AG04450 (cell line): ENCODE measurements at regions not wholly inside any gene's neighbourhood (a gene's known extent, or its start where the extent isn't known, plus 50 kb on each side); places are given as distances from the start of the nearest gene placed in this dataset.
"Not testable (repeated sequence)": the region's sequence is repeated elsewhere in the genome, so short reads cannot be mapped to it uniquely, and the experiment has no call there.

Source experiments
- CTCF ChIA-PET: fragments of 300-600, 350-600 bp; formaldehyde crosslinking; extraction: SDS; loops from one replicate; lab custom pipeline; 2022; ENCODE audit warnings: antibody characterized with exemption, inconsistent platforms; lab: Charles Lee
- POLR2A ChIA-PET: fragments of 350-600 bp; formaldehyde crosslinking; extraction: SDS; loops from one replicate; lab custom pipeline; 2021; ENCODE audit warnings: antibody characterized with exemption, inconsistent platforms; lab: Yijun Ruan, JAX
- DNase-seq: peaks from one replicate; pipeline ENCODE4 v3.0.0-alpha.2; 2011; ENCODE audit warnings: low read depth, low spot score
- H3K27ac ChIP-seq: one replicate; pipeline ENCODE4 v1.5.1; 2012; ENCODE audit warnings: low read depth, low read length, control low read depth
- H3K27me3 ChIP-seq: one replicate; pipeline ENCODE4 v1.6.0; 2012; ENCODE audit warnings: low read length; ENCODE audit not compliant: control insufficient read depth, insufficient read depth
- H3K4me3 ChIP-seq: 2 replicates; pipeline ENCODE4 v1.5.1; 2011; ENCODE audit warnings: mild to moderate bottlenecking, low read depth, low read length, control low read depth
- H3K9me3 ChIP-seq: 2 replicates; pipeline ENCODE4 v1.5.1; 2012; ENCODE audit warnings: low read length; ENCODE audit not compliant: control insufficient read depth, insufficient read depth
- CTCF ChIP-seq: IDR thresholded peaks from 2 replicates; pipeline ENCODE4 v1.5.1; 2011; ENCODE audit warnings: low read depth, low read length, control low read depth, inconsistent platforms

- TF ChIP-seq CTCF: no peak
- Histone ChIP-seq H3K27me3 (no peaks in the 10 kb centered on the region), H3K9me3 (peaks cover 36% of the 10 kb centered on the region), H3K4me3 (no peak overlapping the region), H3K27ac (no peak overlapping the region)
- ChIA-PET CTCF (no interaction called here), POLR2A (no interaction called here)
- no peak for DNase-seq
These were observed 81.6 kb downstream of the SHANK2 start for GRCh38 chr11:71170624-71171423.

GRCh38 chr11:71169313-71169712 is 83.1 kb downstream of the SHANK2 start:
- DNase-seq: no peak
- POLR2A ChIA-PET: no interaction called here
- Histone ChIP-seq H3K9me3 (peaks cover 39% of the 10 kb centered on the region), H3K27ac (no peak overlapping the region), H3K4me3 (no peak overlapping the region), H3K27me3 (no peaks in the 10 kb centered on the region)
- CTCF ChIA-PET: interaction anchor here (0.6 kb wide), 1 partner anchor 22 kb away, joined by 4 read pairs; no protein-coding TSS in a partner anchor
- no peak for TF ChIP-seq CTCF

GRCh38 chr11:71167814-71168213 is 84.6 kb downstream of the SHANK2 start:
- CTCF ChIA-PET, POLR2A ChIA-PET: not testable (repeated sequence)
- peaks cover 36% of the 10 kb centered on the region for H3K9me3 ChIP-seq

GRCh38 chr11:71165771-71166170 is 86.6 kb downstream of the SHANK2 start:
- H3K27ac ChIP-seq: no peak overlapping the region
- no peak for DNase-seq
- peaks cover 19% of the 10 kb centered on the region for H3K9me3 ChIP-seq
- H3K4me3 ChIP-seq: no peak overlapping the region
- H3K27me3 ChIP-seq: no peaks in the 10 kb centered on the region
- TF ChIP-seq CTCF: no peak
- ChIA-PET POLR2A (no interaction called here), CTCF (no interaction called here)

More at GRCh38 chr11:71167814-71168213, 84.6 kb downstream of the SHANK2 start:
- not testable (repeated sequence) for DNase-seq, H3K27ac ChIP-seq, H3K27me3 ChIP-seq, H3K4me3 ChIP-seq

GRCh38 chr11:71164621-71165020 is 87.8 kb downstream of the SHANK2 start:
- H3K4me3 ChIP-seq: no peak overlapping the region
- DNase-seq: no peak
- no peak overlapping the region for H3K27ac ChIP-seq
- H3K9me3 ChIP-seq: peaks cover 14% of the 10 kb centered on the region
- POLR2A ChIA-PET: no interaction called here
- TF ChIP-seq CTCF: no peak
- no peaks in the 10 kb centered on the region for H3K27me3 ChIP-seq
- CTCF ChIA-PET: interaction anchor here (0.7 kb wide), 1 partner anchor 88 kb away, joined by 3 read pairs; the partner anchor contains the start of gene SHANK2
